Activated CD4-positive, alpha-beta T cell treated with anti-CD3 and anti-CD28 coated beads for 36 hours (primary cell): ENCODE measurements at regions not wholly inside any gene's neighbourhood (a gene's known extent, or its start where the extent isn't known, plus 50 kb on each side); places are given as distances from the start of the nearest gene placed in this dataset.
"Not testable (repeated sequence)": the region's sequence is repeated elsewhere in the genome, so short reads cannot be mapped to it uniquely, and the experiment has no call there.

Experiments used
- ATAC-seq: fragments of 200-7000 bp; cut with Tn5 transposase; one replicate; pipeline ENCODE4 v1.10.0; 2021; ENCODE audit warnings: mild to moderate bottlenecking, moderate library complexity
- CTCF ChIA-PET: fragments of 350-600 bp; sonication (Branson Sonifier 250); formaldehyde crosslinking; loops from one replicate; lab custom pipeline; 2021; ENCODE audit warnings: antibody characterized with exemption; lab: Charles Lee
- POLR2A ChIA-PET: fragments of 350-600 bp; sonication (Branson Sonifier 250); formaldehyde crosslinking; loops from one replicate; lab custom pipeline; 2021; ENCODE audit warnings: antibody characterized with exemption, inconsistent platforms; lab: Charles Lee
- DNase-seq: peaks from one replicate; pipeline ENCODE4 v3.0.0-alpha.2; 2020
- H3K27ac Mint-ChIP-seq: one replicate; pipeline ENCODE4 v1.8.0; 2021; ENCODE audit warnings: mixed read lengths
- H3K27me3 Mint-ChIP-seq: one replicate; pipeline ENCODE4 v1.8.0; 2021; ENCODE audit warnings: mixed read lengths
- H3K36me3 Mint-ChIP-seq: one replicate; pipeline ENCODE4 v1.8.0; 2021; ENCODE audit warnings: low read depth, mixed read lengths
- H3K4me1 Mint-ChIP-seq: one replicate; pipeline ENCODE4 v1.8.0; 2021; ENCODE audit warnings: mixed read lengths
- H3K4me3 Mint-ChIP-seq: one replicate; pipeline ENCODE4 v1.8.0; 2021; ENCODE audit warnings: mild to moderate bottlenecking, moderate library complexity, mixed read lengths
- H3K9me3 Mint-ChIP-seq: one replicate; pipeline ENCODE4 v1.8.0; 2021; ENCODE audit warnings: low read depth, mixed read lengths
- intact Hi-C, 2 experiments: fragments of 100-400 bp; cut with DNase I in 1 of 2; cut with micrococcal nuclease in 1 of 2; formaldehyde crosslinking; loops; one replicate each; pipeline versions ENCODE4 v1.14.2 to v1.15.1; 2022 to 2024; cut with DNase I, micrococcal nuclease

- ATAC-seq (no peak), DNase-seq (no peak)
- intact Hi-C loops, result no loop called here
- Mint-ChIP-seq H3K4me1 (no peaks in the 10 kb centered on the region), H3K4me3 (no peak overlapping the region), H3K27me3 (no peaks in the 10 kb centered on the region), H3K27ac (no peak overlapping the region), H3K36me3 (no peaks in the 10 kb centered on the region), H3K9me3 (peaks cover 3% of the 10 kb centered on the region)
- CTCF ChIA-PET, result no interaction called here
- POLR2A ChIA-PET, result no interaction called here
Measured at GRCh38 chr13:82088781-82089180, 1747.9 kb upstream of the SPRY2 start.

DNA sequence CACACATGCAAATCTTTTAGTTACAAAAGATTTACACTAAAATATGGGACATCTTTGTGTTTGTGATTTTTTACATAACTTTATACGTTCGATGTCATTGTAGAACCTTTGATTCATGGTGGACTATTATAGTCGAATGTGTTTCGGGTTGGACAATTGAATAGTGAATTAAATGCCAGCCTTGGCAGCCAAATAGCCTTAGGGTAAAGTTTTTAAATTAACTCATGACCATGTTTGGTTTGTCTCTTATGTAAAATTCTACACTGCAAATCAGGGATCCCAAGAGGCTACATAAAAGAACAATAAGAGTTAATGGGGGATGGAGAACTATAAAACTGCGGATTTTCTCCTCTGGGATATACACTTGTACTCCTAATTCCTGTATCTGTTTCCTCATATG is 1735.6 kb upstream of the SPRY2 start:
- CTCF ChIA-PET, result no interaction called here
- no peaks in the 10 kb centered on the region for H3K27me3 Mint-ChIP-seq
- no peak overlapping the region for H3K27ac Mint-ChIP-seq
- no peaks in the 10 kb centered on the region for H3K36me3 Mint-ChIP-seq
- intact Hi-C loops, result no loop called here
- peaks cover 7% of the 10 kb centered on the region for H3K9me3 Mint-ChIP-seq
- DNase-seq (no peak), ATAC-seq (no peak)
- no peak overlapping the region for H3K4me3 Mint-ChIP-seq
- H3K4me1 Mint-ChIP-seq, result no peaks in the 10 kb centered on the region
- POLR2A ChIA-PET, result no interaction called here

- ATAC-seq, result no peak
- no peak overlapping the region for H3K27ac Mint-ChIP-seq
- no peak overlapping the region for H3K4me3 Mint-ChIP-seq
- no peaks in the 10 kb centered on the region for H3K36me3 Mint-ChIP-seq
- DNase-seq, result no peak
- no peaks in the 10 kb centered on the region for H3K4me1 Mint-ChIP-seq
- peaks cover 10% of the 10 kb centered on the region for H3K9me3 Mint-ChIP-seq
- CTCF ChIA-PET, result no interaction called here
- intact Hi-C loops, result no loop called here
- POLR2A ChIA-PET, result no interaction called here
- no peaks in the 10 kb centered on the region for H3K27me3 Mint-ChIP-seq
Measured at GRCh38 chr13:82070416-82070815, 1729.5 kb upstream of the SPRY2 start.

DNA sequence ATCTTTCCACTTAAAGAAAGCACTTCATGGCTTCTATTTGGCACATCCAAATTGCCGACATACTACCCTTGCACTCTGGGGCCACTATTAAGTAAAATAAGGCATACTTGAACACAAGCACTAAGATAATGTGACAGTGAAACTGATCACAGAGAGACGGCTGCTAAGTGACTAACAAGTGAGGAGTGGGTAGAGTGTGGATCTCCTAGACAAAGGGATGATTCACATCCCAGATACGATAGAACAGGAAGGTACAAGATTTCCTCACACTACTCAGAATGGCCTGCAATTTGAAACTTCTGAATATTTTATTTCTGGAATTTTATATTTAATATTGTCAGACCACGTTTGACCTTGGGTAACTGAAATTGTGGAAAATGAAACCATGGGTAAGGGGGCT is 1721.8 kb upstream of the SPRY2 start:
- Mint-ChIP-seq H3K36me3 (no peaks in the 10 kb centered on the region), H3K27me3 (no peaks in the 10 kb centered on the region), H3K9me3 (peaks cover 18% of the 10 kb centered on the region), H3K4me1 (no peaks in the 10 kb centered on the region), H3K27ac (no peak overlapping the region), H3K4me3 (no peak overlapping the region)
- POLR2A ChIA-PET, result no interaction called here
- intact Hi-C loops, result no loop called here
- CTCF ChIA-PET, result no interaction called here
- no peak for DNase-seq
- no peak for ATAC-seq

- CTCF ChIA-PET, result no interaction called here
- POLR2A ChIA-PET, result no interaction called here
- intact Hi-C loops, result no loop called here
- H3K36me3 Mint-ChIP-seq, result no peaks in the 10 kb centered on the region
- no peaks in the 10 kb centered on the region for H3K4me1 Mint-ChIP-seq
- no peak for ATAC-seq
- DNase-seq, result no peak
- H3K27ac Mint-ChIP-seq, result no peak overlapping the region
- peaks cover 12% of the 10 kb centered on the region for H3K9me3 Mint-ChIP-seq
- no peaks in the 10 kb centered on the region for H3K27me3 Mint-ChIP-seq
- no peak overlapping the region for H3K4me3 Mint-ChIP-seq
Measured at GRCh38 chr13:82058364-82058763, 1717.4 kb upstream of the SPRY2 start.

- H3K36me3 Mint-ChIP-seq, ATAC-seq, intact Hi-C loops, H3K27ac Mint-ChIP-seq, H3K4me1 Mint-ChIP-seq, H3K9me3 Mint-ChIP-seq, H3K27me3 Mint-ChIP-seq, H3K4me3 Mint-ChIP-seq, POLR2A ChIA-PET, DNase-seq, CTCF ChIA-PET: not testable (repeated sequence)
Measured at GRCh38 chr13:82045316-82045715, 1704.4 kb upstream of the SPRY2 start.

DNA sequence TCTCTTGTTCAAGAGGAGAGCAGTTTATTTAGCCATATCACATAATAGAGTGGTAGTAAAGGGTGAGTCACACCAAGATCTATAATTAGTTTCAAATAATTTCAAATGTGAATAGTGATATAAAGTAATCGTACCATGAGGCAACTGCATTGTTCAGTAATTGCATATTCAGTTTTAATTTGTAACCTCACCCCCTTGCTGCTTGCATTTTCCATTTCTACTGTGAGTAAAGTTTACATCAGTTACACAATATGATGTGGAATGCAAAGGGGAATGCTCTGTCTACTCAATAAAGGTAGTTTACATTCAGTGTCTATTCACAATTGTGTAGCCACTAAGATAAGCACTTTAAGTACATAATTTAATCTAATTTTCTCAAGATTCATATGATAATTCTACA is 1695.7 kb upstream of the SPRY2 start:
- DNase-seq, result no peak
- H3K27ac Mint-ChIP-seq, result no peak overlapping the region
- H3K27me3 Mint-ChIP-seq, result no peaks in the 10 kb centered on the region
- ATAC-seq, result no peak
- H3K4me1 Mint-ChIP-seq, result no peaks in the 10 kb centered on the region
- H3K36me3 Mint-ChIP-seq, result no peaks in the 10 kb centered on the region
- no peak overlapping the region for H3K4me3 Mint-ChIP-seq
- ChIA-PET CTCF (no interaction called here), POLR2A (no interaction called here)
- intact Hi-C loops, result no loop called here
- H3K9me3 Mint-ChIP-seq, result peaks cover 9% of the 10 kb centered on the region

GRCh38 chr13:82011355-82011754 is 1670.4 kb upstream of the SPRY2 start:
- no peaks in the 10 kb centered on the region for H3K4me1 Mint-ChIP-seq
- POLR2A ChIA-PET, result no interaction called here
- no peaks in the 10 kb centered on the region for H3K36me3 Mint-ChIP-seq
- H3K9me3 Mint-ChIP-seq, result peaks cover 7% of the 10 kb centered on the region
- CTCF ChIA-PET, result no interaction called here
- H3K27me3 Mint-ChIP-seq, result no peaks in the 10 kb centered on the region
- ATAC-seq (no peak), DNase-seq (no peak)
- intact Hi-C loops, result no loop called here
- H3K4me3 Mint-ChIP-seq, result no peak overlapping the region
- H3K27ac Mint-ChIP-seq, result no peak overlapping the region

DNA sequence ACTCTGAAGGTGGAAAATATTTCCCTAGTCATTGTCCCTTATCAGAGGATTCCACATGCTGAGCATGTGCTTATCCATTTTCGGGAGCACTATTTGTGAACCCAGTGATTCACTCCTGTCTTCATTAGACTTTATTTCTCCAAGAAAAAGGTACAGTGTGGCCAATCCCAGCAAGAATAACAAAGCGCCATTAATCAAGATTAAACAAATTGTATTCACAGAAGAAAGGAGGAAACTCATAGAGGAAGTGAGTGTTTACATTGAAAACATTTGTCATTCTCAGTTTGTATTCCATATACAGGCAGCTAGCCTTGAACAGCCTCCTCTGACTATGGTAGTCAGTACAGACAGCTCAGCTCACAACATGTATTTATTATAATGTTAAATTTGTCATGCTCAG is 1669.9 kb upstream of the SPRY2 start:
- H3K4me3 Mint-ChIP-seq, result no peak overlapping the region
- DNase-seq (no peak), ATAC-seq (no peak)
- no peaks in the 10 kb centered on the region for H3K27me3 Mint-ChIP-seq
- no peak overlapping the region for H3K27ac Mint-ChIP-seq
- intact Hi-C loops, result no loop called here
- CTCF ChIA-PET, result no interaction called here
- no peaks in the 10 kb centered on the region for H3K4me1 Mint-ChIP-seq
- peaks cover 8% of the 10 kb centered on the region for H3K9me3 Mint-ChIP-seq
- POLR2A ChIA-PET, result no interaction called here
- no peaks in the 10 kb centered on the region for H3K36me3 Mint-ChIP-seq

GRCh38 chr13:82002710-82003109 is 1661.8 kb upstream of the SPRY2 start:
- Mint-ChIP-seq H3K27me3 (no peaks in the 10 kb centered on the region), H3K27ac (no peak overlapping the region), H3K9me3 (peaks cover 8% of the 10 kb centered on the region), H3K4me3 (no peak overlapping the region), H3K4me1 (no peaks in the 10 kb centered on the region), H3K36me3 (no peaks in the 10 kb centered on the region)
- intact Hi-C loops, result no loop called here
- no peak for DNase-seq
- POLR2A ChIA-PET, result no interaction called here
- ATAC-seq, result no peak
- CTCF ChIA-PET, result no interaction called here

DNA sequence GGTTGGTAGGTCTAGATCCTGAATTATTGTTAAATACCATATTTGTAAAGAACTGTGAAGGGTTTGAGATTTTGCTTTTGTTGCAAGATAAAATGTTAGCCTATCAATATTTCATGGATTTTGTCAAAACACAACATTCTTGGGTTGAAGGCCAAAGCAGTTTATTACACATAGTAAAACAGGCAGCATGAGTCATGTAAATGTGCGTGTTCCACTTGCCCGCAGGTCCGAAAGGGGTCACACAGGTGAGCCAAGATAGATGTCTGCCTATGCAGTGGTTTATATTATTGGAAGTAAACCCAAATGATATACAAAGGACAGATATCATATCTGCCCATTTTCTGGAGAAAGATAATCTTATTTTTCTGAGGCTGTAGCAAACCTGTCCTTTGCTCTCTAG is 1654.4 kb upstream of the SPRY2 start:
- H3K4me1 Mint-ChIP-seq, result no peaks in the 10 kb centered on the region
- ATAC-seq (no peak), DNase-seq (no peak)
- H3K27me3 Mint-ChIP-seq, result no peaks in the 10 kb centered on the region
- intact Hi-C loops, result no loop called here
- CTCF ChIA-PET, result no interaction called here
- POLR2A ChIA-PET, result no interaction called here
- no peak overlapping the region for H3K27ac Mint-ChIP-seq
- H3K9me3 Mint-ChIP-seq, result peaks cover 6% of the 10 kb centered on the region
- H3K36me3 Mint-ChIP-seq, result no peaks in the 10 kb centered on the region
- H3K4me3 Mint-ChIP-seq, result no peak overlapping the region

GRCh38 chr13:81990652-81991051 is 1649.7 kb upstream of the SPRY2 start:
- Mint-ChIP-seq H3K4me1 (no peaks in the 10 kb centered on the region), H3K36me3 (no peaks in the 10 kb centered on the region), H3K9me3 (peaks cover 8% of the 10 kb centered on the region), H3K27me3 (no peaks in the 10 kb centered on the region), H3K27ac (no peak overlapping the region), H3K4me3 (no peak overlapping the region)
- intact Hi-C loops, result no loop called here
- POLR2A ChIA-PET, result no interaction called here
- no peak for DNase-seq
- ATAC-seq, result no peak
- CTCF ChIA-PET, result no interaction called here

DNA sequence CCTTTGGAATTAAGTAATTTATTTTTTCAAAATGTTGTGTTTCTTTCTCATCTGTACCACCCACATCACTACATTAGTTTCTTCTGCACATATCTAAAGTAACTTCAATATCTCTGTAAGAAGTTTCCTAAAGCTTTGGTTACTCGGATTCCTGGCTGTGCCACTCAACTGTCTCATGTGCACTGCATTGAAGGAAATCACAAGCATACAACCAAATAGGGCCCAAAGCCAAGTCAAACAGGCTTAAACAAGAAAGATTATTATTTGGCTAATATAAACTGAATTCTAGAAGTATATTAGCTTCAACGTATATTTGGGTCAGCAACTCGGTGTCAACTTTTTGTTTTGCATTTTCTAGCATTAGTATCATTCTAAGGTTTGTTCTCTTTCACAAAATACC is 1647.6 kb upstream of the SPRY2 start:
- DNase-seq (no peak), ATAC-seq (no peak)
- intact Hi-C loops, result no loop called here
- H3K4me1 Mint-ChIP-seq, result no peaks in the 10 kb centered on the region
- POLR2A ChIA-PET, result no interaction called here
- H3K27ac Mint-ChIP-seq, result no peak overlapping the region
- no peak overlapping the region for H3K4me3 Mint-ChIP-seq
- H3K27me3 Mint-ChIP-seq, result no peaks in the 10 kb centered on the region
- H3K36me3 Mint-ChIP-seq, result no peaks in the 10 kb centered on the region
- CTCF ChIA-PET, result no interaction called here
- peaks cover 11% of the 10 kb centered on the region for H3K9me3 Mint-ChIP-seq
